ENCODE measurements at regions not wholly inside any gene's neighbourhood (a gene's known extent, or its start where the extent isn't known, plus 50 kb on each side); places are given as distances from the start of the nearest gene placed in this dataset.

- TF ChIP-seq NFE2L2 (IDR thresholded peaks at IDR 0.05; ENCODE audit: low read depth, low read length) (no peak), RFX5 (IDR thresholded peaks at IDR 0.05; ENCODE audit: low read depth, low read length) (no peak), MAZ (IDR thresholded peaks at IDR 0.05; ENCODE audit: borderline replicate concordance, low read depth, low read length) (no peak), CEBPB (IDR thresholded peaks at IDR 0.05; ENCODE audit: low read depth, low read length) (no peak), MAFK (IDR thresholded peaks at IDR 0.05; ENCODE audit: low read depth, low read length) (no peak), POLR2A (IDR thresholded peaks at IDR 0.05; ENCODE audit: low read depth, low read length) (no peak), CTCF (conservative IDR thresholded peaks at IDR 0.05; ENCODE audit: low read depth, low read length) (no peak), RCOR1 (IDR thresholded peaks at IDR 0.05; ENCODE audit: insufficient replicate concordance, low read length) (no peak), ELK1 (IDR thresholded peaks at IDR 0.05; ENCODE audit: borderline replicate concordance, low read depth, low read length) (no peak), BHLHE40 (IDR thresholded peaks at IDR 0.05; ENCODE audit: low read depth, low read length) (no peak)
- Histone ChIP-seq H3K9ac (ENCODE audit: low read depth, low read length) (no peak overlapping the region), H3K4me2 (ENCODE audit: low read depth, low read length) (no peak overlapping the region), H2BK15ac (ENCODE audit: low read depth, low read length) (no peak overlapping the region), H4K91ac (ENCODE audit: insufficient read depth, low read depth, low read length) (no peak overlapping the region), H2BK5ac (ENCODE audit: low read depth, low read length, poor library complexity, severe bottlenecking) (no peak overlapping the region), H4K5ac (ENCODE audit: low read depth, low read length) (no peak overlapping the region), H4K20me1 (ENCODE audit: insufficient read depth, low read length) (no peaks in the 10 kb centered on the region), H3K27me3 (ENCODE audit: control insufficient read depth, insufficient read depth, low read length) (no peaks in the 10 kb centered on the region), H3K4me3 (ENCODE audit: insufficient read depth, low read depth, low read length) (no peak overlapping the region), H2AK5ac (ENCODE audit: low read depth, low read length) (no peak overlapping the region), H3K4me1 (ENCODE audit: control insufficient read depth, insufficient read depth, low read length) (no peaks in the 10 kb centered on the region), H3K23ac (ENCODE audit: low read depth, low read length) (no peak overlapping the region), H4K8ac (ENCODE audit: low read depth in 2 of 2, low read length in 2 of 2) (no peak overlapping the region), H3K36me3 (ENCODE audit: control insufficient read depth, insufficient read depth, low read length) (no peaks in the 10 kb centered on the region), H2BK20ac (ENCODE audit: low read depth, low read length) (no peak overlapping the region), H3K27ac (ENCODE audit: insufficient read depth, low read length) (no peak overlapping the region), H3K56ac (ENCODE audit: extremely low read depth, insufficient read depth, low read length) (no peak overlapping the region), H3K9me1 (ENCODE audit: insufficient read depth, low read length) (no peaks in the 10 kb centered on the region), H3K14ac (replicated peaks; ENCODE audit: low read depth, low read length) (no peak overlapping the region), H3K18ac (ENCODE audit: low read depth, low read length) (no peak overlapping the region), H2AK9ac (replicated peaks; ENCODE audit: low read depth, low read length, poor library complexity) (no peak overlapping the region), H3K9me3 (ENCODE audit: control insufficient read depth, insufficient read depth, low read length) (no peaks in the 10 kb centered on the region), H2BK120ac (ENCODE audit: low read depth, low read length) (no peak overlapping the region), H3K79me1 (ENCODE audit: low read depth in 1 of 2, low read length in 2 of 2) (no peaks in the 10 kb centered on the region), H3K4ac (ENCODE audit: low read depth, low read length) (no peak overlapping the region), H2AFZ (replicated peaks; ENCODE audit: low read length, poor library complexity) (no peak overlapping the region)
- dilution Hi-C loops (cut with HindIII; ENCODE audit: low sequenced_read_pairs, unreplicated experiment) (no loop called here), in situ Hi-C loops (cut with MboI; ENCODE audit: low sequenced_read_pairs) (no loop called here), intact Hi-C loops (cut with micrococcal nuclease) (no loop called here)
- DNase-seq (no peak), ATAC-seq (ENCODE audit: low read depth) (no peak)
- no TSS peak for BruUV-seq (replicated peaks)
- ChIA-PET POLR2A (ENCODE audit: unreplicated experiment) (no interaction called here), CTCF (no interaction called here)
- WGBS, 2 experiments (ENCODE audit: extremely low coverage in 2 of 2, insufficient read length in 1 of 2), result no CpG with 5 or more reads among the region's 1 CpG
Observed at GRCh38 chr2:181161615-181162014, 181.2 kb downstream of the UBE2E3 start.
